ENCODE measurements at regions not wholly inside any gene's neighbourhood (a gene's known extent, or its start where the extent isn't known, plus 50 kb on each side); places are given as distances from the start of the nearest gene placed in this dataset.

DNA sequence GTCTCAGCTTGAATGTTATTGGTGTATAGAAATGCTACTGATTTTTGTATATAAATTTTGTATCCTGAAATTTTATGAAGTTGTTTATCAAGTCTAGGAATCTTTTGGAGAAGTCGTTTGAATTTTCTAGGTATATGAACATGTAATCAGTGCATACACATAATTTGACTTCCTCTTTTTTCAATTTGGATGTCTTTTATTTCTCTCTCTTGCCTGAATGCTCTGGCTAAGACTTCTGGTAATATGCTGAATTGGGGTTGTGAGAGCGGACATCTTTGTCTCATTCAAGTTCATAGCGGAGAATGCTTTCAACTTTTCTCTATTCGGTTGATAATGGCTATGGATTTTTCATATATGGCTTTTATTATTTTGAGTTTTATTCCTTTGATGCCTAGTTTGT lies 100.9 kb upstream of the MCTP2 start:
- no peak for TF ChIP-seq POLR2A (IDR thresholded peaks at IDR 0.05)
- TF ChIP-seq, protein P1, sequence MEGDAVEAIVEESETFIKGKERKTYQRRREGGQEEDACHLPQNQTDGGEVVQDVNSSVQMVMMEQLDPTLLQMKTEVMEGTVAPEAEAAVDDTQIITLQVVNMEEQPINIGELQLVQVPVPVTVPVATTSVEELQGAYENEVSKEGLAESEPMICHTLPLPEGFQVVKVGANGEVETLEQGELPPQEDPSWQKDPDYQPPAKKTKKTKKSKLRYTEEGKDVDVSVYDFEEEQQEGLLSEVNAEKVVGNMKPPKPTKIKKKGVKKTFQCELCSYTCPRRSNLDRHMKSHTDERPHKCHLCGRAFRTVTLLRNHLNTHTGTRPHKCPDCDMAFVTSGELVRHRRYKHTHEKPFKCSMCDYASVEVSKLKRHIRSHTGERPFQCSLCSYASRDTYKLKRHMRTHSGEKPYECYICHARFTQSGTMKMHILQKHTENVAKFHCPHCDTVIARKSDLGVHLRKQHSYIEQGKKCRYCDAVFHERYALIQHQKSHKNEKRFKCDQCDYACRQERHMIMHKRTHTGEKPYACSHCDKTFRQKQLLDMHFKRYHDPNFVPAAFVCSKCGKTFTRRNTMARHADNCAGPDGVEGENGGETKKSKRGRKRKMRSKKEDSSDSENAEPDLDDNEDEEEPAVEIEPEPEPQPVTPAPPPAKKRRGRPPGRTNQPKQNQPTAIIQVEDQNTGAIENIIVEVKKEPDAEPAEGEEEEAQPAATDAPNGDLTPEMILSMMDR (IDR thresholded peaks at IDR 0.05) = no peak
- no peak for TF ChIP-seq POLR2AphosphoS5 (IDR thresholded peaks at IDR 0.05)
